NCI-H510A (cell line): ENCODE measurements at regions not wholly inside any gene's neighbourhood (a gene's known extent, or its start where the extent isn't known, plus 50 kb on each side); places are given as distances from the start of the nearest gene placed in this dataset.

ENCODE experiments used
- DNase-seq: peaks from one replicate; lab custom pipeline; 2025; lab: John Stamatoyannopoulos, UW

DNA sequence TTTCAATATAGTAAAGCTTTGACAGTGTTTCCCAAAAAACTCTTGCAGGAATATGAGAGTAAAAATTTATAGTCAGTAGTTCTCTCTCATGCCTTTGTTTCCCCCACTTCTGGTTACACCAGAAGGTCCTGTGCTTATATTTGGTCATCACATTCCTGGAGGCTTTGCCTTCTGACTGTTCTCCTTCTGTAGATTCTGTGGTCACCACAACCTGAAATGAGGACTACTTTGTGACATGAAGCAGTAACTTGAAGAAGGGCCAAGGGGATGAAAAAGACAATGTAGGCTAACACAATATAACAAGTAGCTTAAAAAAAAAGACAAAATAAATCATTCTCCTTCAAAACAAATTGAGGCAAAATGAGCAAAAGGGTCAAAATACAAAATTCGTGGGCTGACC lies 366.2 kb upstream of the NR3C2 start:
- DNase-seq = no peak

- no peak for DNase-seq
Observed at GRCh38 chr4:148800940-148801339, 358.7 kb upstream of the NR3C2 start.

- DNase-seq = no peak
Observed at GRCh38 chr4:148800336-148800885, 358.2 kb upstream of the NR3C2 start.

DNA sequence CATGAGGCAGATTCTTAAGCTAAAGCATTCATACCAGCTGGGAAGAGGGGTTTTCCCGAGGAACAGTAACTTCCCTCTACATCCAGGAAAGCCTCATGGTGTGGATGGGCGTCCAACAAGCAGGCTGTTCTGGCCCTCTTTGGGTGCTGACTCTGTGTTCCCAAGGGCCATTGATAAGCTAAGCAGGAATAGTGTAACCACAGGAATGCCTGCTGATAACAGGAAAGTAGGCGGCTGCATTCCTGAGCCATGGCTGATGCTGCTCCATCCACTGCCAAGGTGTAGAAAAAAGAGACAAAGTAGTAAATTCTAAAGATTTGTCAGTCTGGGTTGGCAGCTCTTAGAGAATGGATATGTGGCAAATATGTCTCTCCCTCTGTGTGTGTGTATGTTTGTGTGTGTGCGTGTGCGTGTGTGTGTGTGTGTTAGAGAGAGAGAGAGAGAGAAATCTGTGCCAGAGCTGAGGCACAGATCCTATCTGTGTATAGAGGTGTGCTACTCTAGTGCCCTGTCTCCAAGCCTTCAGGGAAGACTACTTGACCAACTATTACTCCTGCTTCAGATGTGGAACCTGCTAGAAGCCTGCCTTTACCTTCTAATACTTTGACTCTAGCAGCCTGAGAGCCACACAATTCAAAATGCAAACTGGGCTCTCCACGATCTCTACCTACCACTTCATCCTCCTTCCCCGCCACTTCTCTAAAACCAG lies 353.1 kb upstream of the NR3C2 start:
- DNase-seq = no peak

- DNase-seq = no peak
Observed at GRCh38 chr4:148793221-148793620, 351.0 kb upstream of the NR3C2 start.

DNA sequence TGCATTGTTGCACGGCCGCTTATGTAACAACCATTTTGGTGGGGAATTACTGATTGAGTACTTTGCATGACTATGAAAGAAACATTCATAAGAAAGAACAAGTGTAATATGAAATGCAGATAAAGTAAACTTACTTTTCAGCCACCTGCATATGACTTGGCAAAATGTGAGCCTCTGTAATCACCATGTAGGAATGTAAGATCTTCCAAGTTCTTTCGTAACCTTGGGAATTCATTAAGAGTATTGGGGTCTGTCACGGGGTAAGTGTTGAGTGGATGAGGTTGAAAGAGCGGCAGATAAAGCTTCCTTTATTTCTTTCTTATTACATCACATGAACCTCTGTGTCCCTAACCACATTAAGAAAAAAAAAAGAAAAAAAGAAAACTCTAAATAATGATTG lies 348.5 kb upstream of the NR3C2 start:
- DNase-seq = no peak

DNA sequence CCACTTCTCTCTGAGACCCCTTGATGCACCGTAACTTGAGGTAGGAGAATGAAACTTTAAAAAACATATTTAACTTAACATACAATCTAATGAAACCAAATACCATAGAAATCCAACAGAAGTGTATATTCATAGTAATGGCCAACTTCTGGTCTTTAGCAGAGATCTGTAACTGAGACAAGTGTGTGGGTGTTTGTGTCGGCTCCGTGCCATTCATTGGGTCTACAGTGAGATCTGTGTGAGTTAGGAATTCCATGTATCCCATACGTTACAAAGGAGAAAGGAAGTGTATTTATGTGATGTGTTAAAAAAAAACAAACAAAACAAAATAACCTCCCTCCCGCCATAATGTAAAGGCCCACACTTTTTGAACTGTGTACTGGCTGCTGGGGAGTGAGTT lies 348.0 kb upstream of the NR3C2 start:
- DNase-seq = no peak

- no peak for DNase-seq
Observed at GRCh38 chr4:148787831-148788477, 345.7 kb upstream of the NR3C2 start.

GRCh38 chr4:148787285-148787684 lies 345.1 kb upstream of the NR3C2 start:
- no peak for DNase-seq

GRCh38 chr4:148786699-148787098 lies 344.5 kb upstream of the NR3C2 start:
- DNase-seq = no peak

DNA sequence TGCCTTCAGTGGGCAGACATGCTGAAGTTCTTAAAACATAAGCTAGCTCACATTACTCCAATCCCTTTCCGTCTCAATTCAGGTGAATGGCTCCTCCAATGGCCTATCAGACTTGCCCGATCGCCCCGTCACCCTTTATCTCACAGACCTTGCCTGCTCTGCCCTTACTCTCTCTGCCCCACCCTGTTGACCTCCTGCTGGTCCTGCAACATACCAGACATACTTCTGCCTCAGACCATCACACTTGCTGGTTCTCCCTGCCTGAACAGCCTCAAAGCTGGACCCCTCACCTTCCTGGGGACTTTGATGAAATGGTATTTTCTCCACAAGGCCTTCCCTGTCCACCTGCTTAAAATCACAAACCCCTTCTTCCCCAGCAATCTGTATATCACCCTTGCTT lies 340.1 kb upstream of the NR3C2 start:
- DNase-seq = no peak

DNA sequence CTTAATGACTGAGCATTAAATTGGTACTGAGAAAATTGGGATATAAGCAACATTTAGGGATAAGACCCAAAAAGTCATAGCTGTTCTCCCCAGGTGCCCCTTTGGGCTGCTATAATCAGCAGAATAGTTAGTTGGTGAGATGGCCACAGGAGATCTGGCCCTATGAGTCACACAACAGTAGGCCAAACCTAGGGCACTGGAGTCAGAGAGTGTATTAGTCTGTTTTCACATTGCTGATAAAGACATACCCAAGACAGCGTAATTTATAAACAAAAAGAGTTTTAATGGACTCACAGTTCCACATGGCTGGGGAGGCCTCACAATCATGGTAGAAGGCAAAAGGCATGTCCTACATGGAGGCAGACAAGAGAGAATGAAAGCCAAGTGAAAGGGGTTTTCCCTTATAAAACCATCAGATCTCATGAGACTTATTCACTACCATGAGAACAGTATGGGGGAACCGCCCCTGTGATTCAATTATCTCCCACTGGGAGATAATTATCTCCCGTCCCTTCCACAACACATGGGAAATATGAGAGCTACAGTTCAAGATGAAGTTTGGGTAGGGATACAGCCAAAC lies 338.3 kb upstream of the NR3C2 start:
- DNase-seq = no peak

DNA sequence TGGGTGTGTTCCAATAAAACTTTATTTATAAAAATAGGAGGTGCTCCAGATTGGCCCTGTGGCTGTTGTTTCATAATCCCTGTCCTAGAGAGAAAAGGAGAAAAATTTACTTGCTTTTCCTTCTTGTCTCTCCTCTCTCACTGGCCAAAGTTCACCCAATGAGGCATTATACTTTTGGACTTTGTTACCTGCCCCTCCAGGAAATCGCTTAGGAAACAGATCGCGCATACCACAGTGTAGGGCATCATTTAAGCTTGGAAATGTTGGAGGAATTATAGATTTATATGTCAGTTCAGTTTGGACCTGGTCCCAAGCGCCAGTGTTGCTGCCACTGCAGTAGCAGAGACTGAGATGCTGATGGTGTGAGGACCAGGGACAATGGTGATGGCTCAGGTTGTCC lies 337.6 kb upstream of the NR3C2 start:
- DNase-seq = no peak

GRCh38 chr4:148778980-148779675 lies 336.9 kb upstream of the NR3C2 start:
- no peak for DNase-seq

GRCh38 chr4:148776941-148777340 lies 334.7 kb upstream of the NR3C2 start:
- DNase-seq = no peak

DNA sequence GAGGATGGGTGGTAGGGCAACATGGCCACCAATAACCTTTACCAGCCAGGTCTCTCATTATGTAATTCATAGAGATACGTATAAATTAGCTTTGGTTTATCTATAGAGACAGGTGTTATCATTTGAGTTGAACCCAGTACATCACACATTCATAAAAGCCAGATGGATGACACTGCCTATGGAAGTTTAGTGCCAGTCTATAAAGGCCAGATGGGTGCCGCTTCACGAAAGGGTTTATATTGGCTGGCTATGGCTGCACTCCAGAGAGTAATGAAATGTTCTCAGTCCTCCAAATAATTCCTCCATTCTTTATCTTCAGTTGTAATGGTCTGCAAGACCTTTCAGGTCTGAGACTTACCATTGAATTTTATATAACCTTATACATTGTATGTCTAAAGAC lies 331.9 kb upstream of the NR3C2 start:
- DNase-seq = no peak

GRCh38 chr4:148773313-148773712 lies 331.1 kb upstream of the NR3C2 start:
- no peak for DNase-seq

DNA sequence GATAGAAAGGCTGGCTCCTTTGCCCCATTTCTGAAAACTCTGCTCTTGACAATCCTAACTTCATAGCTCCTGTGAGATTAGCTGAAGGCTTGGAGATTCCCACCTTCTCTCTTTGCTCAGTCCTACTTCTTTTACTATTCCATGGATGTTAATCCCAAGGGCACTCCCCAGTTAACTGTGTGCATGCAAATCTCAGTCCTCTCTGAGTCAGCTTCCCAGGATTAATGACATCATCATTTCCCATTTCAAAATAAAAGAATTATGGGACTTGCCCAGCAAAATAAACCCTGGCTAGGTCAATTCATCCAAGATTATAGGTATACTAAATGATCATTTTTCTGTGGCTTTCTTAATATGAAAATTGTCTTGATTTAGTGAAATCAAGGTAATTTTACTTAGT lies 328.6 kb upstream of the NR3C2 start:
- DNase-seq = no peak

DNA sequence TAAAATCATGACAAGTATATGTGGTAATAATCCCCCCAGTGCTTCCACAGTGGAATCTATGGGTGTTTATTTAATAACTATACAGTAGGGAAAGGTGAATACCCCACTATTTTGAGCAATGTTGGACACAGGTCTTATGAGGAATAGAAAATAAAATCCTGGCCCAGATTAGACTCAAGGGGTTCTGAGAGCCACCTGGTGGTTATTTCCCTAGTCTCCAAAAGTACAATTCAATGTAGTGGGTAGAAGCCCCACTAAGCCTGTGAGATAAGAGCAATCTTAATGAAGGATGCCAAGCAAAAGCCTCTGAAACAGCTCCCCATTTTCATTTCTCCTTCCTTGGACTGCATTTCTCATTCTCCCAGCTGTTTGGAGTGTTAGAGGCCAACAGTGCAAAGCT lies 328.2 kb upstream of the NR3C2 start:
- no peak for DNase-seq

DNA sequence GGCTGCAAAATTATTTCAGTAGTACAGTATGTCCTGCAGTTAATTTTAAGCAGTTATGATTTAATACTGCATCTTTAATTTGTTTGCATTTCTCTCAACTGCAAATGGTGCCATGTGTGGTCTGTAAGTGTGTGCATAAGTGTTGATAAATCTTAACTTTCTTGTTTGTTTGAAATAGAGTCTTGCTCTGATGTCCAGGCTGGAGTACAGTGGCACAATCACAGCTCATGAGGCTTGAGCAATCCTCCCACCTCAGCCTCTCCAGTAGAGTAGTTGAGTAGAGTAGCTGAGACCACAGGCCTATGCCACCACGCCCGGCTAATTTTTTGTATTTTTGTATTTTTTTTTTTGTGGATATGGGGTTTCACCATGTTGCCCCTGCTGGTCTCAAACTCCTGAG lies 322.5 kb upstream of the NR3C2 start:
- DNase-seq = no peak

- no peak for DNase-seq
Observed at GRCh38 chr4:148757171-148757570, 315.0 kb upstream of the NR3C2 start.

- no peak for DNase-seq
Observed at GRCh38 chr4:148749403-148749802, 307.2 kb upstream of the NR3C2 start.
